ENCODE measurements at regions not wholly inside any gene's neighbourhood (a gene's known extent, or its start where the extent isn't known, plus 50 kb on each side); places are given as distances from the start of the nearest gene placed in this dataset.

- H3K4me3 ChIP-seq = no peak overlapping the region
- no peaks in the 10 kb centered on the region for H3K36me3 ChIP-seq
- DNase-seq (no peak), ATAC-seq (no peak)
- H3K27me3 ChIP-seq = no peaks in the 10 kb centered on the region
- H3K9me3 ChIP-seq = no peaks in the 10 kb centered on the region
- in situ Hi-C loops (cut with MboI; ENCODE audit: low sequenced_read_pairs in 4 of 4) = no loop called here
- no peak overlapping the region for H3K27ac ChIP-seq
- TF ChIP-seq POLR2A (IDR thresholded peaks at IDR 0.05) = no peak
- TF ChIP-seq CTCF (IDR thresholded peaks at IDR 0.05 in 4 of 5, conservative IDR thresholded peaks at IDR 0.05 in 1 of 5) = no peak
- intact Hi-C loops (cut with DNase I; ENCODE audit: low total_unique reads) = no loop called here
- H3K4me1 ChIP-seq = peaks cover 6 to 9% of the 10 kb centered on the region in 2 donors
Observed at GRCh38 chr6:139647016-139647415, 272.6 kb upstream of the CITED2 start.

GRCh38 chr6:139644821-139645220 lies 270.4 kb upstream of the CITED2 start:
- Histone ChIP-seq H3K4me3 (no peak overlapping the region), H3K9me3 (no peaks in the 10 kb centered on the region), H3K27me3 (no peaks in the 10 kb centered on the region), H3K4me1 (peaks cover 6 to 9% of the 10 kb centered on the region in 2 donors), H3K36me3 (no peaks in the 10 kb centered on the region), H3K27ac (peak overlapping the region in 1 of 4 donors; percentile 19)
- intact Hi-C loops (cut with DNase I; ENCODE audit: low total_unique reads) = no loop called here
- in situ Hi-C loops (cut with MboI; ENCODE audit: low sequenced_read_pairs in 4 of 4) = no loop called here
- ATAC-seq (peak in 1 of 2 donors; percentile 65), DNase-seq (peak in 1 of 2 donors; percentile 11)
- TF ChIP-seq CTCF (IDR thresholded peaks at IDR 0.05 in 4 of 5, conservative IDR thresholded peaks at IDR 0.05 in 1 of 5) (no peak), POLR2A (IDR thresholded peaks at IDR 0.05) (no peak)

- H3K4me1 ChIP-seq = peaks cover 6 to 9% of the 10 kb centered on the region in 2 donors
- no peaks in the 10 kb centered on the region for H3K9me3 ChIP-seq
- H3K27ac ChIP-seq = no peak overlapping the region
- no peak for TF ChIP-seq POLR2A (IDR thresholded peaks at IDR 0.05)
- TF ChIP-seq CTCF (IDR thresholded peaks at IDR 0.05 in 4 of 5, conservative IDR thresholded peaks at IDR 0.05 in 1 of 5) = no peak
- H3K36me3 ChIP-seq = no peaks in the 10 kb centered on the region
- no peak overlapping the region for H3K4me3 ChIP-seq
- DNase-seq = no peak
- intact Hi-C loops (cut with DNase I; ENCODE audit: low total_unique reads) = no loop called here
- ATAC-seq = no peak
- in situ Hi-C loops (cut with MboI; ENCODE audit: low sequenced_read_pairs in 4 of 4) = no loop called here
- H3K27me3 ChIP-seq = no peaks in the 10 kb centered on the region
Observed at GRCh38 chr6:139643986-139644385, 269.5 kb upstream of the CITED2 start.

GRCh38 chr6:139642346-139642745 lies 267.9 kb upstream of the CITED2 start:
- H3K4me3 ChIP-seq = no peak overlapping the region
- H3K9me3 ChIP-seq = no peaks in the 10 kb centered on the region
- no peak for DNase-seq
- H3K27ac ChIP-seq = no peak overlapping the region
- no peaks in the 10 kb centered on the region for H3K27me3 ChIP-seq
- no peaks in the 10 kb centered on the region for H3K36me3 ChIP-seq
- peaks cover 6 to 9% of the 10 kb centered on the region in 2 donors for H3K4me1 ChIP-seq
- intact Hi-C loops (cut with DNase I; ENCODE audit: low total_unique reads) (no loop called here), in situ Hi-C loops (cut with MboI; ENCODE audit: low sequenced_read_pairs in 4 of 4) (no loop called here)
- TF ChIP-seq CTCF (IDR thresholded peaks at IDR 0.05 in 4 of 5, conservative IDR thresholded peaks at IDR 0.05 in 1 of 5) (no peak), POLR2A (IDR thresholded peaks at IDR 0.05) (no peak)
- ATAC-seq = no peak

- Histone ChIP-seq H3K4me1 (peaks cover 6 to 9% of the 10 kb centered on the region in 2 donors), H3K36me3 (no peaks in the 10 kb centered on the region), H3K27ac (no peak overlapping the region), H3K4me3 (no peak overlapping the region), H3K27me3 (no peaks in the 10 kb centered on the region), H3K9me3 (no peaks in the 10 kb centered on the region)
- intact Hi-C loops (cut with DNase I; ENCODE audit: low total_unique reads) = no loop called here
- TF ChIP-seq POLR2A (IDR thresholded peaks at IDR 0.05) (no peak), CTCF (IDR thresholded peaks at IDR 0.05 in 4 of 5, conservative IDR thresholded peaks at IDR 0.05 in 1 of 5) (no peak)
- in situ Hi-C loops (cut with MboI; ENCODE audit: low sequenced_read_pairs in 4 of 4) = no loop called here
- DNase-seq = no peak
- ATAC-seq = no peak
Observed at GRCh38 chr6:139641376-139641775, 266.9 kb upstream of the CITED2 start.
